ENCODE measurements at regions not wholly inside any gene's neighbourhood (a gene's known extent, or its start where the extent isn't known, plus 50 kb on each side); places are given as distances from the start of the nearest gene placed in this dataset.
A peak's percentile ranks its signal among the peaks of the same experiment; 100 is the strongest.

GRCh38 chr2:43088143-43089073, 138.0 kb downstream of the ZFP36L2 start:
- no peak for DNase-seq (ENCODE audit: low spot score)

- no peak for DNase-seq (ENCODE audit: low spot score)
Measured at GRCh38 chr2:43087413-43087812, 139.0 kb downstream of the ZFP36L2 start.

GRCh38 chr2:43086451-43087221, 139.8 kb downstream of the ZFP36L2 start:
- peak; percentile 90 for DNase-seq (ENCODE audit: low spot score)

DNA sequence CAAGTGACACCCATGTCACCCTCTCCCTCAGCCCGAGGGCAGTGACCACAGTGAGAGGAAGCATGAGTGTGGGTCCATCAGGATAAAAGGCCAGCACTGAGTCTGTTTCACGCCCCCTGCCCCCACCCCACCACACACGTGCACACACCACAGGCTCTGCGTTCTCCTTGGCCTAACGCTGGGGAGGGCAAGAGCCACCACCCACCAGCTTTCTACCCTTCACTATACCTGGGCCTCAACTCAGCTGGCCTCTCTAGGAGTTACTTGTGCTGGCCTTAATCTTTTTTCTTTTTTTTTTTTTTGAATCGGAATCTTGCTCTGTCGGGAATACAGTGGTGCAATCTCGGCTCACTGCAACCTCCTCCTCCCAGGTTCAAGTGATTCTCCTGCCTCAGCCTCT, 140.5 kb downstream of the ZFP36L2 start:
- no peak for DNase-seq (ENCODE audit: low spot score)

DNA sequence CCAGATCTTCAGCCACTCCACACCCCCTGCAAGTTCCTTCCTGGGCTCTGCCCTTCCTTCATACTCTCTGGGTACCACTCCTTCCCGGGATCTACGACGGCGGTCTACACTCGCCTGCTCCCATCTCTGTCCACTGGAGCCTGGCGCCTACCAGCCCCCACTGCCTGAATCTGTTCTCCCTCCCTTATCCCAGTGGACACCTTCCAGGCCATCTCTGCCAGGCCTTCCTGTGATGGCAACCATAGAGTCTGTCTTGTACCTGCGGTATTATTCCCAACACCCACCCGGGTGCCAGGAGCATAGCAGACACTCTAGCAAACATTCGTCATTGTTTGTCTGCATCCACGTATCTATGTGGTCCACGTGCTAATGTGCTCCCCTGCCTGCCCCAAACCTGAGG, 140.9 kb downstream of the ZFP36L2 start:
- peak; percentile 86 for DNase-seq (ENCODE audit: low spot score)

DNA sequence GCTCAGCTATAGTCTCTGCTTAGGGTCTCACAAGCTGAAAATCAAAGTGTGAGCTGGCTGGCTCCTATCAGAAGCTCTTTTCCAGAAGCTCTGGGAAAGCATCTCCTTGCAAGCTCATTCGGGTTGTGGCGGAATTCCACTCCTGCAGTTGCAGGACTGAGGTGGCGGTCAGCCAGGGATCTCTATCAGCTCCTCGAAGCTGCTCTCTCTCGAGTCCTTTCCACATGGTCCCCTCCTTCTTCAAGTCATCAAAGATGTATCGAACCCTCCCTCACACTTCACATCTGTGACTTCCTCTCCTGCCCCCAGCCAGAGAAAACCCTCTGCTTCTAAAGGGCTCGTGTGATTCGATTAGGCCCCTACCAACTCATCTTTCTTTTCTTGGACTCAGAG, 141.7 kb downstream of the ZFP36L2 start:
- DNase-seq (ENCODE audit: low spot score): peak; percentile 85

DNA sequence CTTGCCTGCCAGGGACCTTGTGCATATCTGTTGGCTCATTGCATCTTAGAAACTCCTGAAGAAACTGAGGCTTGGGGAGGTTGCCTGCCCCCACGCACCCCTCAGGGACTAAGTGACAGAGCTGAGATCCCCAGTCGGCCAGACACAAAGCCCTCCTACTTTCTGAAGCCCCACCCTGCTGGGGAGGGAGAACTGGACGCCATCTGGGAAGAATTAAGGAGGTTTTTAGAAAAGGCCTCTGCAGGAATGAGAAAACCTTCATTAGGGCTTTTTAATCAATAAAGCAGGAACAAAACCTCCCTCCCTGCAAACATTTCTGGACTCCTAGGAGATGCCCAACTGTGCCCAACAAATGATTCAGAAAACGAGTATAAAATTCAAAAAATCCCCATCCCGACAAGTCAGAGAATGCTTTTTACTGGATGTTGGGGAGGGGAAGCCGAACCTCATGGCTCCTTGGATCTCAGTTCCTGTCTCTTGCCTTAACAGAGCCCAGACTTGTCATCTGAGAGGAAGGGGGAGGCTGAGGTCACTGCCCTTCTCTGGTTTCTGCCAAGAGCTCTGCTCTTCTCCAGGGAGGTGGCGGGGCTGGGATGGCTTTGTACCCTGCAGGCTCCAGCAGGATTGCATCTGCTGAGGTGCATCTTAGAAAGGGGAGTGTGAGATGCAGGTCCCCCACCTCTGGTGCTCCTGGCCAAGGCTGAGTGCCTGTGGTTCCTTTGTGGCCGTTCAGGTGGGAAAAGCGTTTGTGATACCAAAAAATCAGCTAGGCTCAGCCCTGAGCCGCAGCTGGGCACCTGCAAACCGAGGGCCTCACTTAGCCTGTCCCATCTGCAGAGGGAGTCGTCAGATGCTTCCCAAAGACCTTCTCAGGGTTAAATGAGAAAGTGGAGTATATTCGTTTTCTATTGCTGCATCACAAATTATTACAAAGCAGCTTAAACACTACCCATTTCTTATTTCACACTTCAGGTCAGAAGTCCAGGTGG, 142.4 kb downstream of the ZFP36L2 start:
- peak; percentile 81 for DNase-seq (ENCODE audit: low spot score)

- DNase-seq (ENCODE audit: low spot score): peak; percentile 78
Measured at GRCh38 chr2:43082903-43083677, 143.3 kb downstream of the ZFP36L2 start.

DNA sequence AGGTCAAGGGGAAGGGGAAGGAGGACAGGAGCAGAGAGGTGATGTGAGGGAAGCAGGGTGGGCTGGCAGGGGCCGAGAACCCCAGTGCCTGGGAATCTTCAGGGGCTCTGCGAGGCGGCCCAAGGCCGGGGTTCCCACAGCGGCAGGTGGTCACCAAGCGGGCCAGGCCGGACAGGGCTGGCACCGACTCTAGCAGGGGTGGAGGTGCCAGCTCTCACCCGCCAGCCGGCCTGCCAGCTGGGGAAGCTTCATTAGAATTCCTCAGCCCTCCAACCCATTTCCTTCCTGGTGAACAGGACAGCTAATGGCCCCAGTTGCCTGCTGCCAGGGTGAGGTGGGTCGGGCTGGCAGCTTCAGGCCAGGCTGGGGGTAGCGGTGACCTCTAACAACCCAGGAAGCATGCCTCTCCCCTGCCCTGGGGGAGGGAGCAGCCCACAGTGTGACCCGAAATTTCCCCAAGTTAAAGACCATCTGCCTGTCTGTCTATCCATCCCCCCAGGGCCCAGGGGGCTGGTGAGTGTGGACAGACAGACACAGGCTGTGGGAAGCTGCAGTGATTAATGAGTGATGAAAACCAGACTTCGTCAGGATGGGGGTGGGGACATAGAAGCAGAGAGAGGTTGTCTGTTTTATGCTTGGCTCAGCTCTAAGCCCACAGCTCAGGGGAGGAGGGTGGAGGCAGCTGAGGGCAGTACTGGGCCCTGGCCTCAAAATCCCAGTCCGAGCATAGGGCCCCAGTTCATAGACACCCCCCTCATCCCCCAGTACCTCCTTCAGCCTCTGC, 144.1 kb downstream of the ZFP36L2 start:
- peak; percentile 88 for DNase-seq (ENCODE audit: low spot score)

- peak; percentile 33 for DNase-seq (ENCODE audit: low spot score)
Measured at GRCh38 chr2:43081131-43081765, 145.2 kb downstream of the ZFP36L2 start.

GRCh38 chr2:43080571-43081021, 145.8 kb downstream of the ZFP36L2 start:
- DNase-seq (ENCODE audit: low spot score): peak; percentile 84

DNA sequence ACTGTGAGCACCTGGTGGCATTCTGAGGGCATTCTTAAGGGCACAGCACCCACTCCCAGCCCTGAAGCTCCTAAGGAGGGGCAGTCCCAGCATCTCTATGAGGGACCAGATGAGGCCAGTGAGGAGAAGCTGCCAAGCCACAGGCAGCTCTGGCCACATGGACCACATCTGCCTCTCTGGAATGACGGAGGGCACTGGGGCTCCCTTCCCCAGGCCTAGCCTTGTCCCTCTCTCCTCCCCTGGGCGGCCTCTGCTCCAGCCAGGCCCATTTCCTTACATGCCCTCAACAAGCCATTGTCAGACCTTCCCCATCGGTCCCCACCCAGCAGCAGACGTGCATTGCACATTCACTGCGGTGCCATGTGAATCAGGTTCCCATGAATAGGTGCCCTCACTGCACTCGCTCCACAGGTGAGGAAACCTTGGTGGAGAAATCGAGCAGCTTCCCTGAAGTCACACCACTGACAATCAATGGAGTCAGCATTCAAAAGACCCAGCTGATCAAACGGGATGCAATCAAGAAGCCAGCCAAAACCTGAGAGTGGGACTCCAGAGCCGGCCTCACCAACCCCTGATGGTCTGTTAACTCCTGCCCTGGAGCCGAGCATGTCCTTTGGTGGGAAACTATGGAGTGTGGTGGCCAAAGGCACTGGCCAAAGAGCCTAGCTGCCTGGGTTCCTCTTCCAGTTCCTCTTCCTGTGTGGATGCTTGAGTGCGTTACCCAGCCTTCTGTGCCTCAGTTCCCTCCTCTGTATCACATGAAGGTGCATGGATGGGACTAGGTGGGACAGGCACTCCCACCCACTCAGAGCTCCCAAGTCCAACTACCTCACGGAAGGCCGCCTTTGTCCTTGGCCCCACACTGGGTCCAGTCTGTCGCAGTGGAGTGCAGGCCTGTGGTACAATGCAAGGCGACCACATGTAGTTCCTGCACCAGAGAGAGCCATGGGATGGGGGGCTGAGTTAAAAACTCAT, 147.3 kb downstream of the ZFP36L2 start:
- peak; percentile 83 for DNase-seq (ENCODE audit: low spot score)

GRCh38 chr2:43078301-43078700, 148.1 kb downstream of the ZFP36L2 start:
- DNase-seq (ENCODE audit: low spot score): peak; percentile 62

DNA sequence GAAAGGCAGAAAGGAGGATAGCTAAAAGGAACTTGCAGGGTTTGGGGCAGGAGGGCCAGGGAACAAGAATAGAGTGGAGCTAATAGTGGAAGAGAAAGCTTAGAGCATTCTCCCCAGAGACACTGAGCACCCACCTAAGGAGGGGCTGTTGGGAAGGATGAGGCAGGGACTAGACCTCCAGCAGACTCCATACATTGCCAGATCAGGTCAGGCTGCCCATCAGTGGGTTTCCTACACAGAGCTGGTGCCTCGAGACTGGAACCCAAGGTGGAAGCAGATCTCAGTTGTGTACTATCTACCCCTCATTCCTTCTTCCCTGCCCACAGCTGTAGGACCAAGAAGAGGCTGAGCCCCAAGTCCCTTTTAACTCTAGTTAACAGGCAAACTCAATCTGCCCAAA, 148.5 kb downstream of the ZFP36L2 start:
- peak; percentile 74 for DNase-seq (ENCODE audit: low spot score)

GRCh38 chr2:43076676-43077075, 149.7 kb downstream of the ZFP36L2 start:
- peak; percentile 37 for DNase-seq (ENCODE audit: low spot score)

DNA sequence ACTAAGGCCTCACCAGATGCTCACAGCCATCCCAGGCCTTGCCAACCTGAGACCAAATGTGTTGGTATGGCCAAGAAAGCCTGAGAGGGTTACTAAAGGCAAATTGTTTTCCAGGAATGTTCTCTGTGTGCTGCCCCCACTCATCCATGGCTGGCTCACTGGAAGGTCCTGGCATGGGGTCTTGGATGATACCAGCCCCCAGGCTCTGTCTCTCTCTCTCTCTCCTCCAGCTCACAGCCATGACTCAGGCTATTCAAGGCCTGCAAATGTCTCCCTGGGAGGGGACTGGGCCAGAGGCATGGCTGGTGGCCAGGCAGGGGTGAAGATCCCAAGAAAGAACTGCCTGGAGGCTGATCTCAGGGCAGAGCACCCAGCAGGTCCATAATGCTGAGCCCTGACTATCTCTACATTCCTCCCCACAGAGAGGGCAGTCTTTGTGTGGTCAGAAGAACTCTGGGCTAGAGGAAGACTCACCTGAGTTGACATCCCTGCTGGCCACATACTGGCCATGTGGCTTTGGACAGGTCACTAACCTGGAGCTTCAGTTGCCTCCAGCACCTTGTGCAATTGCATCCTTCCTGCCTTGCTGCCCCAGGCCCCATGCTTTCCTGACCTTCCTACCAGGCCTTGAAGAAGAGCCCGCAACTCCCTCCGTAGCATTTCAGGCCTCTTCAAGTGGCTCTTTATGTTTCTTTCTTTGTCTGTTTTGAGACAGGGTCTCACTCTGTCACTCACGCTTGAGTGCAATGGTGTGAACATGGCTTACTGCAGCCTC, 150.4 kb downstream of the ZFP36L2 start:
- peak; percentile 87 for DNase-seq (ENCODE audit: low spot score)
